Gastrocnemius medialis (tissue), 4 donors: ENCODE measurements at regions not wholly inside any gene's neighbourhood (a gene's known extent, or its start where the extent isn't known, plus 50 kb on each side); places are given as distances from the start of the nearest gene placed in this dataset.

ENCODE experiments used
- ATAC-seq, 2 donors: fragments of 150-250 bp; one replicate each; pipeline ENCODE4 v1.9.1; 2016
- DNase-seq, 2 donors: peaks; one replicate each; pipeline ENCODE4 v3.0.0-alpha.2; 2019
- H3K27ac ChIP-seq, 4 donors: fragments of 200-600 bp; sonication (generic); 1 replicate in 1 of 4; 2 replicates in 3 of 4; pipeline ENCODE4 v1.5.1; 2016 to 2018; ENCODE audit warnings: mild to moderate bottlenecking in 2 of 4, moderate library complexity in 1 of 4
- H3K27me3 ChIP-seq, 3 donors: fragments of 200-600 bp; sonication (generic) in 2 of 3; 1 replicate in 1 of 3; 2 replicates in 2 of 3; pipeline versions ENCODE4 v1.5.1 to v1.6.0; 2016 to 2019; ENCODE audit warnings: mild to moderate bottlenecking in 1 of 3, moderate library complexity in 1 of 3
- H3K36me3 ChIP-seq, 2 donors: fragments of 200-600 bp; sonication (generic) in 1 of 2; one replicate each; pipeline ENCODE4 v1.5.1; 2017 to 2018
- H3K4me1 ChIP-seq, 2 donors: fragments of 200-600 bp; sonication (generic) in 1 of 2; one replicate each; pipeline ENCODE4 v1.5.1; 2016 to 2017; ENCODE audit warnings: mild to moderate bottlenecking in 2 of 2
- H3K4me3 ChIP-seq, 4 donors: fragments of 200-600 bp; sonication (generic) in 3 of 4; 1 replicate in 1 of 4; 2 replicates in 3 of 4; pipeline ENCODE4 v1.5.1; 2016 to 2019; ENCODE audit warnings: mild to moderate bottlenecking in 2 of 4
- H3K9me3 ChIP-seq, 3 donors: fragments of 200-600 bp; sonication (generic) in 2 of 3; 1 replicate in 1 of 3; 2 replicates in 2 of 3; pipeline ENCODE4 v1.5.1; 2016 to 2019
- CTCF ChIP-seq, 5 experiments: fragments of 450-650 bp in 3 of 5; fragments of 200-600 bp in 2 of 5; sonication (generic) in 2 of 5; IDR thresholded peaks in 4 of 5; conservative IDR thresholded peaks in 1 of 5; 1 replicate in 4 of 5; 2 replicates in 1 of 5; pipeline ENCODE4 v1.5.1; 2016 to 2019; ENCODE audit warnings: antibody characterized with exemption in 5 of 5, mild to moderate bottlenecking in 3 of 5, moderate library complexity in 3 of 5
- POLR2A ChIP-seq, 2 donors: fragments of 450-650 bp; IDR thresholded peaks; one replicate each; pipeline ENCODE4 v1.6.1; 2017; ENCODE audit warnings: antibody characterized with exemption in 2 of 2, mild to moderate bottlenecking in 2 of 2, moderate library complexity in 2 of 2
- in situ Hi-C, 4 donors: fragments of 200-750 bp; cut with MboI; loops; one replicate each; pipeline versions ENCODE4 v1.15.0 to v1.8.0; 2017; ENCODE audit warnings: low sequenced_read_pairs in 4 of 4
- intact Hi-C: fragments of 100-400 bp; cut with DNase I; formaldehyde crosslinking; loops from one replicate; pipeline ENCODE4 v1.15.1; 2023; ENCODE audit warnings: low total_unique reads

- in situ Hi-C loops (loop anchor here in 3 of 4 donors (10.0 kb wide), 3 partner anchors 81 to 221 kb away; no protein-coding TSS in a partner anchor), intact Hi-C loops (no loop called here)
- TF ChIP-seq CTCF (IDR thresholded peaks at IDR 0.05 in 4 of 5, conservative IDR thresholded peaks at IDR 0.05 in 1 of 5): no peak
- TF ChIP-seq POLR2A (IDR thresholded peaks at IDR 0.05): no peak
- no peaks in the 10 kb centered on the region for H3K36me3 ChIP-seq
- H3K27me3 ChIP-seq: no peaks in the 10 kb centered on the region
- ATAC-seq (no peak), DNase-seq (no peak)
- H3K27ac ChIP-seq: peak overlapping the region; percentile 79 to 84 (median 81)
- no peak overlapping the region for H3K4me3 ChIP-seq
- no peaks in the 10 kb centered on the region for H3K9me3 ChIP-seq
- peaks cover 30 to 49% of the 10 kb centered on the region in 2 donors for H3K4me1 ChIP-seq
These were observed 97.9 kb upstream of the MBNL2 start for GRCh38 chr13:97124206-97124605.

- no peaks in the 10 kb centered on the region for H3K9me3 ChIP-seq
- ATAC-seq (peak; percentile 88 to 92), DNase-seq (peak; percentile 67 to 77)
- peak overlapping the region; percentile 6 to 13 (median 10) for H3K4me3 ChIP-seq
- H3K4me1 ChIP-seq: peaks cover 30 to 49% of the 10 kb centered on the region in 2 donors
- intact Hi-C loops: loop anchor here (5.0 kb wide), 1 partner anchor 1448 kb away; the partner anchor contains the start of gene DNAJC3
- no peaks in the 10 kb centered on the region for H3K36me3 ChIP-seq
- in situ Hi-C loops: loop anchor here in 3 of 4 donors (10.0 kb wide), 3 partner anchors 80 to 220 kb away; no protein-coding TSS in a partner anchor
- H3K27ac ChIP-seq: peak overlapping the region; percentile 79 to 84 (median 81)
- no peaks in the 10 kb centered on the region for H3K27me3 ChIP-seq
- TF ChIP-seq CTCF (IDR thresholded peaks at IDR 0.05 in 4 of 5, conservative IDR thresholded peaks at IDR 0.05 in 1 of 5) (peak in 3 of 5 experiments; percentile 42 to 43 (median 43)), POLR2A (IDR thresholded peaks at IDR 0.05) (no peak)
These were observed 97.0 kb upstream of the MBNL2 start for GRCh38 chr13:97124915-97125809.

DNA sequence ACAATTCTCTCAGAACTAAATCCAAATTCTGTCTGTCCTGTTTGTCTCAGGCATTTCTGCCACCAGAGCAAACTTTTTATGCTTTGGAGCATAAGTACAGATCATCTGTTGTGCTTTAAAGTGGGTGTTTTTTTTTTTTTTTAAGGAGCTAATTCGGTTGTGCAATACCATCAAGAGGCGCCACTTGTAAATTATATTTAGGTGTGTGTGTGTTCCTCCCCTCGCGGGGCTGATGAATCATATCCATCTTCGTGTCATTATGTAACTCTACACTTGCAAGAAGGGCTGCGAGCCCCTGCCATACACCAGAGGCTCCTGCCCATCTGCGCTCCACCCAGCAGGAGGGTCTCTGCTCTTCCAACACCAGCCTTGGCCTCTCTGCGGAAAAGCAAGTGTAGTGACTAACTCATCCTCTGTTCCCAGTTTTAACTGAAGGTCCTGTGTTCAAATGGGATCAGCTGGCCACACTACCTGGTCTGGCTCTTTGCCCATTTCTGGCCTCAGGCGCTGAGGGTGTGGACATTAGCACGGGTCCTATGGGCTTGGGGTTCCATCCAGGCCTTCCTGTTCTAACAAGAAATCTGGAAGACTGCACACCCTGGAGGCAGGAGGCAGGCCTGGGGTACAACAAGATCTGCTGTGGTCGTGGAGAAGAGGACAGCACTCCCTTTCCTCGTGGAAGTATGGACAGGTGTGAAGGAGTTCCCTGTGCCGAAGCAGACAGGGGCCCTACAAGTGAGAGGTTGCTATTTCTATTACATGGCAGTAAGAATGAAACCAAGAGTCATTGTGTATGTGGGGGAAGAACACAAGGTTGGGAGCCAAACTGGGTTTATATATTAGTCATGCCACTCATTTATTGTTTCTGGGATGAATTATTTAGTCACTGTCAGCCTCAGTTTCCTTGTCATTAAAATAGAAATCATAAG lies 96.1 kb upstream of the MBNL2 start:
- H3K36me3 ChIP-seq: no peaks in the 10 kb centered on the region
- intact Hi-C loops: loop anchor here (5.0 kb wide), 1 partner anchor 1449 kb away; the partner anchor contains the start of gene DNAJC3
- H3K27me3 ChIP-seq: no peaks in the 10 kb centered on the region
- in situ Hi-C loops: loop anchor here in 3 of 4 donors (10.0 kb wide), 3 partner anchors 79 to 219 kb away; no protein-coding TSS in a partner anchor
- H3K27ac ChIP-seq: peak overlapping the region; percentile 79 to 84 (median 81)
- DNase-seq (peak; percentile 66 to 80), ATAC-seq (peak; percentile 90 to 93)
- no peaks in the 10 kb centered on the region for H3K9me3 ChIP-seq
- TF ChIP-seq POLR2A (IDR thresholded peaks at IDR 0.05) (peak in 1 of 2 donors; percentile 12), CTCF (IDR thresholded peaks at IDR 0.05 in 4 of 5, conservative IDR thresholded peaks at IDR 0.05 in 1 of 5) (peak in 1 of 5 experiments; percentile 2)
- H3K4me1 ChIP-seq: peaks cover 30 to 49% of the 10 kb centered on the region in 2 donors
- H3K4me3 ChIP-seq: peak overlapping the region in 3 of 4 donors; percentile 6 to 10 (median 10)

DNA sequence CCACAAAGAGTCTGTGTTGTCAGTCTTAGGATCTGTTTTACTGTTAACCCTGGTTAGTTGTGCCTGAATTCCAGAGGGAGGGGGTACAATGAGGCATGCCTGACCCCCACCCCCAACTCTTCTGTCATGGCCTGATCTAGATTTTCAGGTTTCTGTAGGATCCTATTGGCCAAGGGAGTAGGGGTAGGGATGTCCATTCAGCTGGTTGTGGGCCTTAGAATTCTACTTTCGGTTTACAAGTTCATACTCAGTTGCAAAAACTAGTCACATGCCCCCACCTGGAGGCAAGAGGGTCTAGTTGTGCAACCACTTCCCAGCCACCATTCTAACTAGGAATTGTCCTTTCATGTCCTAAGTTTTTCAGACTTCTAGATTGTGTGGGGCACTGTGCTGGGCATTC lies 94.3 kb upstream of the MBNL2 start:
- DNase-seq (no peak), ATAC-seq (no peak)
- Histone ChIP-seq H3K27me3 (no peaks in the 10 kb centered on the region), H3K4me3 (no peak overlapping the region), H3K36me3 (no peaks in the 10 kb centered on the region), H3K9me3 (no peaks in the 10 kb centered on the region), H3K27ac (peak overlapping the region in 1 of 4 donors; percentile 79), H3K4me1 (peaks cover 23 to 35% of the 10 kb centered on the region in 2 donors)
- TF ChIP-seq POLR2A (IDR thresholded peaks at IDR 0.05) (no peak), CTCF (IDR thresholded peaks at IDR 0.05 in 4 of 5, conservative IDR thresholded peaks at IDR 0.05 in 1 of 5) (no peak)
- intact Hi-C loops: loop anchor here (5.0 kb wide), 1 partner anchor 1451 kb away; the partner anchor contains the start of gene DNAJC3
- in situ Hi-C loops: loop anchor here in 3 of 4 donors (10.0 kb wide), 3 partner anchors 77 to 217 kb away; no protein-coding TSS in a partner anchor
